ENCODE measurements at regions not wholly inside any gene's neighbourhood (a gene's known extent, or its start where the extent isn't known, plus 50 kb on each side); places are given as distances from the start of the nearest gene placed in this dataset.

- Histone ChIP-seq H3K4me2 (ENCODE audit: low read length) (no peak overlapping the region), H3K9me2 (replicated peaks; ENCODE audit: control insufficient read depth, low read length) (no peaks in the 10 kb centered on the region), H3K9me3 (ENCODE audit: control insufficient read depth, insufficient read depth, low read length) (no peaks in the 10 kb centered on the region), H3K27ac (ENCODE audit: low read depth, low read length) (no peak overlapping the region), H3K4me3 (ENCODE audit: low read length) (no peak overlapping the region), H3K36me3 (ENCODE audit: control insufficient read depth, low read length) (no peaks in the 10 kb centered on the region), H4K20me1 (ENCODE audit: control insufficient read depth, insufficient read depth, low read depth, low read length) (no peaks in the 10 kb centered on the region), H3K4me1 (ENCODE audit: control insufficient read depth, low read length) (no peaks in the 10 kb centered on the region), H3K27me3 (ENCODE audit: control insufficient read depth, low read length) (no peaks in the 10 kb centered on the region), H3K79me2 (ENCODE audit: control insufficient read depth, low read length) (no peaks in the 10 kb centered on the region), H3F3A (ENCODE audit: control insufficient read depth, insufficient read depth) (no peaks in the 10 kb centered on the region)
- TF ChIP-seq CTCF (IDR thresholded peaks at IDR 0.05; ENCODE audit: low read depth, low read length, poor library complexity, severe bottlenecking) (no peak), EZH2phosphoT487 (IDR thresholded peaks at IDR 0.05; ENCODE audit: borderline replicate concordance, low read length) (no peak)
These were observed 590.3 kb upstream of the MIR17HG start for GRCh38 chr13:90757127-90757680.

- Histone ChIP-seq H3K36me3 (ENCODE audit: control insufficient read depth, low read length) (no peaks in the 10 kb centered on the region), H4K20me1 (ENCODE audit: control insufficient read depth, insufficient read depth, low read depth, low read length) (no peaks in the 10 kb centered on the region), H3K9me3 (ENCODE audit: control insufficient read depth, insufficient read depth, low read length) (no peaks in the 10 kb centered on the region), H3K27ac (ENCODE audit: low read depth, low read length) (no peak overlapping the region), H3K27me3 (ENCODE audit: control insufficient read depth, low read length) (no peaks in the 10 kb centered on the region), H3K4me1 (ENCODE audit: control insufficient read depth, low read length) (no peaks in the 10 kb centered on the region), H3K9me2 (replicated peaks; ENCODE audit: control insufficient read depth, low read length) (no peaks in the 10 kb centered on the region), H3K4me2 (ENCODE audit: low read length) (no peak overlapping the region), H3K4me3 (ENCODE audit: low read length) (no peak overlapping the region), H3K79me2 (ENCODE audit: control insufficient read depth, low read length) (no peaks in the 10 kb centered on the region), H3F3A (ENCODE audit: control insufficient read depth, insufficient read depth) (no peaks in the 10 kb centered on the region)
- no peak for TF ChIP-seq EZH2phosphoT487 (IDR thresholded peaks at IDR 0.05; ENCODE audit: borderline replicate concordance, low read length)
These were observed 586.8 kb upstream of the MIR17HG start for GRCh38 chr13:90760639-90761038.

- Histone ChIP-seq H3K79me2 (ENCODE audit: control insufficient read depth, low read length) (no peaks in the 10 kb centered on the region), H3K9me2 (replicated peaks; ENCODE audit: control insufficient read depth, low read length) (no peaks in the 10 kb centered on the region), H3K27ac (ENCODE audit: low read depth, low read length) (no peak overlapping the region), H3F3A (ENCODE audit: control insufficient read depth, insufficient read depth) (no peaks in the 10 kb centered on the region), H3K9me3 (ENCODE audit: control insufficient read depth, insufficient read depth, low read length) (no peaks in the 10 kb centered on the region), H3K4me3 (ENCODE audit: low read length) (no peak overlapping the region), H4K20me1 (ENCODE audit: control insufficient read depth, insufficient read depth, low read depth, low read length) (no peaks in the 10 kb centered on the region), H3K4me1 (ENCODE audit: control insufficient read depth, low read length) (no peaks in the 10 kb centered on the region), H3K4me2 (ENCODE audit: low read length) (no peak overlapping the region), H3K36me3 (ENCODE audit: control insufficient read depth, low read length) (no peaks in the 10 kb centered on the region), H3K27me3 (ENCODE audit: control insufficient read depth, low read length) (no peaks in the 10 kb centered on the region)
- no peak for TF ChIP-seq CTCF (IDR thresholded peaks at IDR 0.05; ENCODE audit: low read depth, low read length, poor library complexity, severe bottlenecking)
- no peak for TF ChIP-seq EZH2phosphoT487 (IDR thresholded peaks at IDR 0.05; ENCODE audit: borderline replicate concordance, low read length)
These were observed 583.9 kb upstream of the MIR17HG start for GRCh38 chr13:90763476-90764150.

- no peak for TF ChIP-seq EZH2phosphoT487 (IDR thresholded peaks at IDR 0.05; ENCODE audit: borderline replicate concordance, low read length)
- no peak for TF ChIP-seq CTCF (IDR thresholded peaks at IDR 0.05; ENCODE audit: low read depth, low read length, poor library complexity, severe bottlenecking)
- no peaks in the 10 kb centered on the region for H3F3A ChIP-seq (ENCODE audit: control insufficient read depth, insufficient read depth)
- H3K4me1 ChIP-seq (ENCODE audit: control insufficient read depth, low read length), result no peaks in the 10 kb centered on the region
- H3K4me2 ChIP-seq (ENCODE audit: low read length), result no peak overlapping the region
- no peak overlapping the region for H3K4me3 ChIP-seq (ENCODE audit: low read length)
- H3K9me3 ChIP-seq (ENCODE audit: control insufficient read depth, insufficient read depth, low read length), result no peaks in the 10 kb centered on the region
- H3K79me2 ChIP-seq (ENCODE audit: control insufficient read depth, low read length), result no peaks in the 10 kb centered on the region
- H3K9me2 ChIP-seq (replicated peaks; ENCODE audit: control insufficient read depth, low read length), result no peaks in the 10 kb centered on the region
- no peaks in the 10 kb centered on the region for H3K27me3 ChIP-seq (ENCODE audit: control insufficient read depth, low read length)
- no peaks in the 10 kb centered on the region for H4K20me1 ChIP-seq (ENCODE audit: control insufficient read depth, insufficient read depth, low read depth, low read length)
- H3K36me3 ChIP-seq (ENCODE audit: control insufficient read depth, low read length), result no peaks in the 10 kb centered on the region
- no peak overlapping the region for H3K27ac ChIP-seq (ENCODE audit: low read depth, low read length)
These were observed 581.0 kb upstream of the MIR17HG start for GRCh38 chr13:90766386-90766902.
